Liver (tissue), 3 donors: ENCODE measurements at regions not wholly inside any gene's neighbourhood (a gene's known extent, or its start where the extent isn't known, plus 50 kb on each side); places are given as distances from the start of the nearest gene placed in this dataset.

Source experiments
- EGR1 ChIP-seq, 2 donors: IDR thresholded peaks; 2 replicates each; pipeline ENCODE4 v1.6.1; 2016 to 2018; ENCODE audit warnings: antibody characterized with exemption in 2 of 2, low read depth in 2 of 2
- GABPA ChIP-seq, 2 donors: IDR thresholded peaks in 1 of 2; conservative IDR thresholded peaks in 1 of 2; 2 replicates each; pipeline ENCODE4 v1.6.1; 2016; ENCODE audit warnings: antibody characterized with exemption in 2 of 2, mild to moderate bottlenecking in 1 of 2, moderate library complexity in 1 of 2
- HNF4A ChIP-seq, 2 donors: conservative IDR thresholded peaks; 2 replicates each; pipeline ENCODE4 v1.6.1; 2016; ENCODE audit warnings: antibody characterized with exemption in 2 of 2, mild to moderate bottlenecking in 2 of 2
- JUND ChIP-seq, 2 donors: IDR thresholded peaks; 2 replicates each; pipeline ENCODE4 v1.6.1; 2016; ENCODE audit warnings: antibody characterized with exemption in 2 of 2
- NR2F2 ChIP-seq: IDR thresholded peaks from 2 replicates; pipeline ENCODE4 v1.6.1; 2016; ENCODE audit warnings: antibody characterized with exemption
- SP1 ChIP-seq: IDR thresholded peaks from 2 replicates; pipeline ENCODE4 v1.6.1; 2018; ENCODE audit warnings: antibody characterized with exemption, mild to moderate bottlenecking
- YY1 ChIP-seq: IDR thresholded peaks from 2 replicates; pipeline ENCODE4 v1.6.1; 2016; ENCODE audit warnings: antibody characterized with exemption, mild to moderate bottlenecking
- TF ChIP-seq, protein P1 (sequence below): IDR thresholded peaks from 2 replicates; pipeline ENCODE4 v1.6.1; 2016; ENCODE audit warnings: antibody characterized with exemption
- TF ChIP-seq, protein P2 (sequence below): fragments of 150-350 bp; IDR thresholded peaks from 2 replicates; pipeline ENCODE4 v1.5.1; 2017; ENCODE audit warnings: improper control_type of control experiment, low read depth, low read length; ENCODE audit not compliant: missing input control
- TF ChIP-seq, protein P3 (sequence below): IDR thresholded peaks from 2 replicates; pipeline ENCODE4 v1.6.1; 2016; ENCODE audit warnings: antibody characterized with exemption, mild to moderate bottlenecking
- donor health status: healthy.
- donor health status: healthy.

DNA sequence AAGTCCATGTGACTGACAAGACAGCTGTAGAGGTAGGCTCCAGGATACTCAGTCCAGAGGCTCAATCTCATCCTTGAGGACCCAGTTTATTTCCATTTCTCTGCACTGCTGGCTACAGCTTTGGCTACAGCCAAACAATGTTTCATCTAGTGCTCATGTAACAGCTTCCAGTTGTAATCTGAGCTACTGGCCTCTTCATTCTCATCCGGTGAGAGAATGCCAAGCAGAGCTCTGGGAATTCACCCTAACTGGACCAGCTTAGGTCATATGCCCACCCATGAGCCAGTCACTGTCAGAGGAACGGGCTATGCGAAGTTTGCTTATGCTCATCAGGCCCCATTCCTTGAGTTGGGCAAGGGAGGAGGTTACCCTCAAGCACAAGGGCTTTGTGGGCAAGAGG is 192.9 kb downstream of the EVX1 start:
- TF ChIP-seq, protein P1, sequence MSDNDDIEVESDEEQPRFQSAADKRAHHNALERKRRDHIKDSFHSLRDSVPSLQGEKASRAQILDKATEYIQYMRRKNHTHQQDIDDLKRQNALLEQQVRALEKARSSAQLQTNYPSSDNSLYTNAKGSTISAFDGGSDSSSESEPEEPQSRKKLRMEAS = no peak
- TF ChIP-seq, protein P2, sequence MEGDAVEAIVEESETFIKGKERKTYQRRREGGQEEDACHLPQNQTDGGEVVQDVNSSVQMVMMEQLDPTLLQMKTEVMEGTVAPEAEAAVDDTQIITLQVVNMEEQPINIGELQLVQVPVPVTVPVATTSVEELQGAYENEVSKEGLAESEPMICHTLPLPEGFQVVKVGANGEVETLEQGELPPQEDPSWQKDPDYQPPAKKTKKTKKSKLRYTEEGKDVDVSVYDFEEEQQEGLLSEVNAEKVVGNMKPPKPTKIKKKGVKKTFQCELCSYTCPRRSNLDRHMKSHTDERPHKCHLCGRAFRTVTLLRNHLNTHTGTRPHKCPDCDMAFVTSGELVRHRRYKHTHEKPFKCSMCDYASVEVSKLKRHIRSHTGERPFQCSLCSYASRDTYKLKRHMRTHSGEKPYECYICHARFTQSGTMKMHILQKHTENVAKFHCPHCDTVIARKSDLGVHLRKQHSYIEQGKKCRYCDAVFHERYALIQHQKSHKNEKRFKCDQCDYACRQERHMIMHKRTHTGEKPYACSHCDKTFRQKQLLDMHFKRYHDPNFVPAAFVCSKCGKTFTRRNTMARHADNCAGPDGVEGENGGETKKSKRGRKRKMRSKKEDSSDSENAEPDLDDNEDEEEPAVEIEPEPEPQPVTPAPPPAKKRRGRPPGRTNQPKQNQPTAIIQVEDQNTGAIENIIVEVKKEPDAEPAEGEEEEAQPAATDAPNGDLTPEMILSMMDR = no peak
- no peak for TF ChIP-seq SP1
- no peak for TF ChIP-seq YY1
- no peak for TF ChIP-seq EGR1 (IDR thresholded peaks at IDR 0.05; ENCODE audit: low read depth in 2 of 2)
- TF ChIP-seq, protein P3, sequence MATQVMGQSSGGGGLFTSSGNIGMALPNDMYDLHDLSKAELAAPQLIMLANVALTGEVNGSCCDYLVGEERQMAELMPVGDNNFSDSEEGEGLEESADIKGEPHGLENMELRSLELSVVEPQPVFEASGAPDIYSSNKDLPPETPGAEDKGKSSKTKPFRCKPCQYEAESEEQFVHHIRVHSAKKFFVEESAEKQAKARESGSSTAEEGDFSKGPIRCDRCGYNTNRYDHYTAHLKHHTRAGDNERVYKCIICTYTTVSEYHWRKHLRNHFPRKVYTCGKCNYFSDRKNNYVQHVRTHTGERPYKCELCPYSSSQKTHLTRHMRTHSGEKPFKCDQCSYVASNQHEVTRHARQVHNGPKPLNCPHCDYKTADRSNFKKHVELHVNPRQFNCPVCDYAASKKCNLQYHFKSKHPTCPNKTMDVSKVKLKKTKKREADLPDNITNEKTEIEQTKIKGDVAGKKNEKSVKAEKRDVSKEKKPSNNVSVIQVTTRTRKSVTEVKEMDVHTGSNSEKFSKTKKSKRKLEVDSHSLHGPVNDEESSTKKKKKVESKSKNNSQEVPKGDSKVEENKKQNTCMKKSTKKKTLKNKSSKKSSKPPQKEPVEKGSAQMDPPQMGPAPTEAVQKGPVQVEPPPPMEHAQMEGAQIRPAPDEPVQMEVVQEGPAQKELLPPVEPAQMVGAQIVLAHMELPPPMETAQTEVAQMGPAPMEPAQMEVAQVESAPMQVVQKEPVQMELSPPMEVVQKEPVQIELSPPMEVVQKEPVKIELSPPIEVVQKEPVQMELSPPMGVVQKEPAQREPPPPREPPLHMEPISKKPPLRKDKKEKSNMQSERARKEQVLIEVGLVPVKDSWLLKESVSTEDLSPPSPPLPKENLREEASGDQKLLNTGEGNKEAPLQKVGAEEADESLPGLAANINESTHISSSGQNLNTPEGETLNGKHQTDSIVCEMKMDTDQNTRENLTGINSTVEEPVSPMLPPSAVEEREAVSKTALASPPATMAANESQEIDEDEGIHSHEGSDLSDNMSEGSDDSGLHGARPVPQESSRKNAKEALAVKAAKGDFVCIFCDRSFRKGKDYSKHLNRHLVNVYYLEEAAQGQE = no peak
- TF ChIP-seq HNF4A (conservative IDR thresholded peaks at IDR 0.05) = no peak
- no peak for TF ChIP-seq GABPA (IDR thresholded peaks at IDR 0.05 in 1 of 2, conservative IDR thresholded peaks at IDR 0.05 in 1 of 2)
- TF ChIP-seq JUND (IDR thresholded peaks at IDR 0.05) = no peak
- TF ChIP-seq NR2F2 = no peak
